ENCODE measurements at regions not wholly inside any gene's neighbourhood (a gene's known extent, or its start where the extent isn't known, plus 50 kb on each side); places are given as distances from the start of the nearest gene placed in this dataset.
"Not testable (repeated sequence)": the region's sequence is repeated elsewhere in the genome, so short reads cannot be mapped to it uniquely, and the experiment has no call there.

DNA sequence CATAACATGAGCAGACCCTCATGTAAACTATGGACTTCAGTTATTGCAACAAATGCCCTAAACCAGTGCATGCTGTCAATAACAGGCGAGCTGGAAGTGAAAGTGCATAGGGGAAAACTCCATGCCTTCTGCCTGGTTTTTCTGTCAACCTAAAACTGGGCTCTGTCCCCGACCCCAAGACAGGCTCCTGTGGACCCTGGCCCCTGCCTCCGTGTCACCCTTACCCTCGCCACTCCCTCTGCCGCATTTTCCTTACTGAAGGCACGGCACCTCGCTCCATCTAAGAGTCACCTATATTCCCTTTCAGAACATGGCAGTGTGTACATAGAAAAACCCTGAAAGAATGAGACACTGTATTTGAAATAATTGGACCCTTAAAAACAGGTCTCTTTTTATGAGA, 151.3 kb downstream of the SHANK2 start:
- no peak for DNase-seq (ENCODE audit: low read depth in 2 of 2)

GRCh38 chr11:71098776-71099175, 153.6 kb downstream of the SHANK2 start:
- no peak for DNase-seq (ENCODE audit: low read depth in 2 of 2)

DNA sequence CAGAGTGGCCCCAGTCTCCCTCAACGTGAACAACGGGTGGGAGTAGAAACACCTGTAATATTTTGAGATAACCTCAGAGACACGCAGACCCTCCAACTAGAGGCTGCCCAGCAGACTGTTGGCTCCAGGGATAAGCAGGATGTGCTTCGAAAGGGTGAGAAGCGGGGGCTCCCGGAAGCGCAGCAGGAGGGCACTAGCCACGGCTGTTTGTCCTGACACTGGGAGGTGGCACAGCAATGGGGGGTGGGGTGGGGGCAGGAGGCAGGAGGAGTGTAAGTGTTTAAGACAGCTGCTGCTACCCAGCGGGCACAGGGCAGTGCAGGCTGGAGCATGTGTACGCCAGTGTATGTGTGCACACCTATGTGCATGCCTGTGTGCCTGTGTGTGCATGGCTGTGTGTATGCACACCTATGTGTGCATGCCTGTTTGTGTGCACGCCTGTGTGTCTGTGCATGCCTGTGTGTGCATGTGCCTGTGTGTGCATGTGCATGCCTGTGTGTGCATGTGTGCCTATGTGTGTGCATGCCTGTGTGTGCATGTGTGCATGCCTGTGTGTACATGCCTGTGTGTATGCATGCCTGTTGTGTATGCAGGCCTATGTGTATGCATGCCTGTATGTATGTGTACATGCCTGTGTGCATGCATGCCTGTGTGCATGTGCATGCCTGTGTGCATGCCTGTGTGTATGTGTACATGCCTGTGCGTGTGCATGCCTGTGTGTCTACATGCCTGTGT, 154.7 kb downstream of the SHANK2 start:
- no peak for DNase-seq (ENCODE audit: low read depth in 2 of 2)

DNA sequence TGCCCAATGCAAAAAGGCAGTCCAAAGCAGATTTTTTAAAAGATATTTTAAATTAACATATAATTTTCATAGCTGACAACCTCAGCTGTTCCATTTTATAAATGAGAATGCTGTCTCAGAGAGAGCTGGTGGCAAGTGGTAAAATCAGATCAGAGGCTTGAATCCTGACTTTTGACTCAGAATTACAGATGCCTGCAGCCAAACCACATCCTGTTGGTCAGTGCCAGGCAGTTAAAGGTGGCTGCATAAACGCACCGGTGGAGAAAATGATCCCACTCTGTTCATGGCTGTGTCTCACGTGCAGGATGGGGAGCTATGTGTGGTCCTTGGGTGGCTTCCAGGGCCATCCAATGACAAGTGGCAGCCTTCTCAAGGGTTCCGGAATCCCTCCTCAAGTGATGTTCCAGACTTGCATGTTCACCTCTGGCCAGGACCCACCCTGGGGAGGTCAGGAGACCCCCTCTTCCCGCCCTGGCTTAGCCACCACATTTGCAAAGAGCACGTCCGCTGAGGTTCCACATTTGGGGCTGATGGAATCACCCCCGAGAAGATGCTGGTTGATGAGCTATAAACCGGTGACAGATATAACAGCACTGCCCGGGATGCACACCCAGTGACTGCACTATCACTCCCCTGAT, 155.5 kb downstream of the SHANK2 start:
- DNase-seq (ENCODE audit: low read depth in 2 of 2): no peak

DNA sequence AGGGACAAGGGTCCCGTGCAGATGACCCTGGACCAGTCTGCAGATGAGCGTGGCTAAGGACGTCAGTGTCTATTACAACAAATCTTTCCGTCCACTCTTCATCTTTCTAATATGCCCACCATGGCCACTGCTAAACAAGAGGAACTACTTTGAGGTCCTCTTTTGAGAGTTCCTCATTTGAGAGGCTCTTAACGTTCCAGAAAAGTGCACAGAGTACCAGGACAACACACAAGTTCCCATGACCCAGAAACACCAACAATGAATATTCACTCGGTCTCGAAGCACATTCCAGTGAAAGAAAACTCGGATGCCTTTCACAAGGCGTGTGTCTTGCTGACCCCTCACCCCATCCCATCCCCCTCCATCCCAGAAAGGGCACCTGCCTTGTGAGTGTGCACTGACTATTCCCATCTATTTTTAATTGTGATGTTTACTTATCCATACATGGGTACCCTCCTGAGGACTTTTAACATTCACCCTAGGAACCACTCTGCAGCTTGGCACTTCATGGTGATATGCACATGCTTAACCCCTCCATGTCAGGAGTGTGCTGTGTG, 157.0 kb downstream of the SHANK2 start:
- no peak for DNase-seq (ENCODE audit: low read depth in 2 of 2)

- DNase-seq (ENCODE audit: low read depth in 2 of 2): no peak
These were observed 157.9 kb downstream of the SHANK2 start for GRCh38 chr11:71094296-71095077.

DNA sequence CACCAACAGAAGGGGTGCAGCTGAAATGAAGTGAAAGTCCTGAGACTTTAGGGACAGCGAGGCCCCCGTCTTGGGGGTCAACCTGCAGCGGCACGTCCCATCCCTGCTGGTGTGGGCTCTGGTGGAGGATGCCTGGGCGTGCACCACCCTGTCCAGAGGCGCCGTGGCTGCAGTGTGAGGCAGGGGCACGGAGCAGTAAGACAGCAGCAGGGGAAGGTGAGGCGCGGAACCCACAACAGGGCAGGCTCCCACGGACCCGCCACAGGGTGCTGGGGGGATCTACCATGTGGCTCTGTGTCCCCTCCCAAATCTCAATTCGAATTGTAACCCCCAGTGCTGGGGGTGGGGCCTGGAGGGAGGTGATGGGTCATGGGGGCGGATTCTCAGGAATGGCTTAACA, 158.6 kb downstream of the SHANK2 start:
- DNase-seq (ENCODE audit: low read depth in 2 of 2): no peak

DNA sequence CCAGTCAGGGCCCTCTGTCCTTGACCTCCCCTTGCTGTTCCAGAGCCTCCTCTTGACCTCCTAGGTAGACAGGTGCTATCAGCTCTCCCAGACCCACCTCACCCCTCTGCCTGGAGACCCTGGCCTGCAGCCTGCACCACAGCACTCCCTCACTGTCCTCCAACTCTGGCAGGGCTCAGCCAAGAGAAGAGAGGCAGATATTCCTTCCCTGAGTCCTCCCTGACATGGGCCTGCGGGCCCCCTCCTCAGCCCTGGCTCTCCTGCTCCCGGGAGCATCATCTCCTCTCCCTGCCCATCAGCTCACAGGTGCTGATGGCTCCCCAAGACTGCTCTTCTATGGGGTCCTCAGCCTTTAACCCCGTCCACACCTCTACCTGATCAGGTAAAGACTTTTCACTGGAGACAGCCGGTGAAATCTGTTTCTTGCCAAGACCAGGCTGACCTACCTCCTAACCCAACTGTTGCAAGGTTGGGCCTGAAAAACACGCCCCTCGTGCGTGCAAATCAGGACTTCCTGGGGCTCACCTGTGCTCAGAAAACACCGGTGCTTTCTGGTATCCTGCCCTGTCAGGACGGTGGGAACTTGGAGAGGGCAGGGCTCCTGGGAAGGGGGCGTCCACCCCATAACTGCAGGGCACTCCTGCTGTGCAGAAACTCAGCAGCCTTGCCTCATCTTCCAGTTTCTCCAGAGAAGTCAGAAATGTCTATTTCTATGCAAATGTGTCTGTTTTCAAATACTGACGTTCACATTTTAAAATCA, 160.7 kb downstream of the SHANK2 start:
- DNase-seq (ENCODE audit: low read depth in 2 of 2): no peak

- no peak for DNase-seq (ENCODE audit: low read depth in 2 of 2)
These were observed 162.8 kb downstream of the SHANK2 start for GRCh38 chr11:71089571-71089970.

GRCh38 chr11:71088314-71089215, 163.8 kb downstream of the SHANK2 start:
- DNase-seq (ENCODE audit: low read depth in 2 of 2): not testable (repeated sequence)

DNA sequence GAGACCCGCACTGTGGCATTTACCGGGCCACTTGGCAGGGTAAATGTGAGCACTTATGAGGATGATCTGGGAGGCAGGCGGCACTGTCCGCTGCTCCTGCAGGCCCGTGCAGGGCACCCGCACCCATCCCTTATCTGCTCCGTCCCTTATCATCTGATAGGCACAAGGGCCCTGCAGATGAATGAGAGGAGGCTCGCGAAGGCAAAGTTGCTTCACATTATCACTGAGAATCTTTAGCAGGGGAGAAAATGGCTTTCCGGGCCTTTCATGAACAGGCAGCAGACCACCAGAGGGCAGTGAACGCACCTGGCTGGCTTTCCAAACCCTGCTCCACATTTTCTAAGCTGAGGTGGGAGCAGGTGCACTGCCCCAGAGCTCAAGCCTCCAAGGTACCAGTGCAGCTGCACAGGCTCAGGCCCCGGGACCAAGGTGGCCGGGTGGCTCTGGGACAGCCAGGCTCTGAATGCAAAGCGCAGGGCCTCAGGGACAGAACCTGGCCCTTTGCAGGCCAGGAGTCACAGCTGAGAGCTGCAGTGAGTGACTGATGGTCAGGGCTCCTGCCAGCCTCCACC, 165.6 kb downstream of the SHANK2 start:
- no peak for DNase-seq (ENCODE audit: low read depth in 2 of 2)

DNA sequence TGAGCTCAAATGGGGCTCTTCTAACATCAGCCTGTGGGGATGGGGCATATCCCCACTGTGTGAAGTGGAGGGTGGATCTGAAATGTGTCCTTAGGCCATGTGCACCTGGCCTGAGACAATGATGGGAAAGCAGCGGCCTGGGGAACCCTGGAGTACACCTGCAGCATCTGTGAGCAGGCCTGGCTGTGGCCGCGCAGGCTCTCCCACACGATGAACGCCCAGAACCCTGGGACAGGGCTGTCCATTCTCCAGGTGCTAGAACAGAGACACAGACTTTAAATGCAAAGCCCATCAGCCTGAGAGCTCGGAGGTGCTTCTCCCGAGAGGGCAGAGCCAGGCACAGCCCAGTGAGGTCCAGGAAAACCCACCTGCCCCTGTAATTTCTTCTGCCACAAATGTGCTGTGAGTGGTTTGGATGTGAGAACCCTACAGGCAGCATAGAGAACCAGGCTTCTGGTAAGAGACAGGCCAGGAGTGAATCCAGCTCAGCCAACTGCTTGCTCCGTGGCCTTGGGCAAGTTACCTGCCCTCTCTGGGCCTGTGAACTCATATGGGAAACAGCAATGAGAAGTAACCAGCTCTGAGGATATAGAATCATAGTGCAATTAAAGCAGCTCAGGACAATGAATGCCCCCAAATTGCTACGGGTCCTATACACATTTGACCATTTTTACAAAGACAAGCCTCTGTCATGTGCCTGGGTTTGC, 167.9 kb downstream of the SHANK2 start:
- DNase-seq (ENCODE audit: low read depth in 2 of 2): no peak

DNA sequence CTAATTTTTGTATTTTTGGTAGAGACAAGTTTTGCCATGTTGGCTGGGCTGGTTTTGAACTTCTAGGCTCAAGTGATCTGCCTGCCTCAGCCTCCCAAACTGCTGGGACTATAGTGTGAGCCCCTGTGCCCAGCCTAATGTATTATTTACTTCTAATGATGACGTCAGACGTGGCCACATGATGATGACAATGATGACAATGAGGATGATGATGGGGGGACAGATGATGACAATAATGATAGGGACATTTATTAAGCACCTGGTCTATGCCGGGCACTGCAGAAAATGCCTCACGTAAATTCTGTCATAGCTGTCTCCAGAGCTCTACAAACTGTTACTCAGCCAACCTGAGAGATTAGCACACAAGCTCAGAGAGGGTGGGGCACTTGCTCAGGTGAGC, 169.3 kb downstream of the SHANK2 start:
- no peak for DNase-seq (ENCODE audit: low read depth in 2 of 2)

GRCh38 chr11:71082454-71082853, 169.9 kb downstream of the SHANK2 start:
- no peak for DNase-seq (ENCODE audit: low read depth in 2 of 2)

DNA sequence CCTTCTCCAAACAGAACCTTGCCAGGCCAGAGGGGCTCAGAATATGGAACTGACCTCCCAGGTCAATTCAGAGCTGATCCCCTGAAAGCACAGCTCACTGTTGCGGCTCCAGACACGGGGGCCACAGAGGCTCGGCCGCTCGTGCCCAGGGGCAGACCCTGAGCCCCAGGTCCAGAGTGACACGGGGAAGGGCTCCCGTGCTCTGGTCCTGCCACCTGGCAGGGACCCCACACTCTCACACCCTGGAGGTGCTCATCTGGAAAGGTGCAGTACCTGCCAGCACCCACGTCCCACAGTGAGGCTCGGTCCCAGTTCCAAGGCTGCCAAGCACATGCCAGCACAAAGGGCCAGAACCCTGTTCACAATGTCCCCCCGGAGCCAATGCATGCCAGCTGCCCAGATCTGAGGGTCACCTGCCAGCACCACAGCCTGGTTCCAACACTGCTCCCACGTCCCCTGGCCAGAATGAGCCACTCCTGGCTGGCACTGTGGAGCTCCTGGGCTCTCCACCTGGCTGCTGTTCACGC, 170.6 kb downstream of the SHANK2 start:
- no peak for DNase-seq (ENCODE audit: low read depth in 2 of 2)

DNA sequence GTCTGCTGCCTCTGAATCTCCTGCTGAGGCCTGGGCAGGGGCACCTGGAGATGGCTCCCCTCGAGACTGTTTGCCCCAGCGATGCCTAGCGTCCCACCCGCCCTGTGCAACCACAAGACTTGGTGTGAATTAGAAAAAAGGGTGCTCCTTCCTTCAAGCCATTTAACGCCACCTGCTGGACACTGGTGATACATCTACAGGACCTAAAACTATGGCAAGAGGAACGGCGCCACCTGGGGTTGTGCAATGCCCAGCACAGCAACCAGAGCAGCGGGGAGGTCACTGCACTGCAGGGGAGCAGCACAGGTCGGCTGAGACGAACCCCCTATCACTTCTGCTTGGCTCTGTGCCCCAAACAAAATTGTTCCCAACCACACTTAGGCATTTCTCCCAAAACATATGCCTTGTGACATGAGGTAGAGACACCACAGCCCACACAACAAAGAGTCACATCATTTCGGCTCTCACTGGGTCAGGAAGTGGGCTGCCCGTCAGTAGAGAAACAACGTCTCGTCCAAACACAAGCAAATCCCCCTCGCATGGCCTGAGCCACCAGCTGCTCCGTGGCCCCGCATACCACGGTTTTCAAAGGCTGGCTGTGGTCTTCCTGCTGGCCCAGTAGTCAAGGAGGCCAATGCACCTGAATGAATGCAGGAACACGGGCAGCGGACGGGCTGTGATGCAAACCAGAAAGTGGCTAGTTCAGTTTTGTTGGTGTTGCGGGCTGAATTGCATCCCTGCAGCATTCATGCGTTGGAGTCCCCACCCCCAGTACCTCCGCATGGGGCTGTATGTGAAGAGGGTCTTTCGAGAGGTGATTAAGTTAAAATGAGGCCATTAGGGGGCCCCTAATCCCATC, 171.9 kb downstream of the SHANK2 start:
- peak in 1 of 2 donors; percentile 5 for DNase-seq (ENCODE audit: low read depth in 2 of 2)

DNA sequence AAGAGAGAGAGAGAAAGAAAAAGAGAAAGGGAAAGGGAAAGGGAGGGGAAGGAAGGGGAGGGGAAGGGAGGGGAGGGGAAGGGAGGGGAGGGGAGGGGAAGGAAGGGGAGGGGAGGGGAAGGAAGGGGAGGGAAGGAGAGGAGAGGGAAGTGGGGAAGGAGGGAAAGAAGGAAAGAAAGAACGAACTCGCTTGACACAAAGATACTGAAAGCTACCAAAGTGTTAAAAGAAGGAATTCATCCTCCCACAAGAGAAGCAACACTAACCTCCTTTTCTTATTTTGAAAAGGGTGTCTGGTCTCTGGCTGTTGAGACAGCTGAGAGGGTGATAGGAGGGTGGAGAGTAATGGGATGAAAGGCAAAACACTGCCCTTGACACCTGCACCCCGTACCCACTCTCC, 172.6 kb downstream of the SHANK2 start:
- no peak for DNase-seq (ENCODE audit: low read depth in 2 of 2)

DNA sequence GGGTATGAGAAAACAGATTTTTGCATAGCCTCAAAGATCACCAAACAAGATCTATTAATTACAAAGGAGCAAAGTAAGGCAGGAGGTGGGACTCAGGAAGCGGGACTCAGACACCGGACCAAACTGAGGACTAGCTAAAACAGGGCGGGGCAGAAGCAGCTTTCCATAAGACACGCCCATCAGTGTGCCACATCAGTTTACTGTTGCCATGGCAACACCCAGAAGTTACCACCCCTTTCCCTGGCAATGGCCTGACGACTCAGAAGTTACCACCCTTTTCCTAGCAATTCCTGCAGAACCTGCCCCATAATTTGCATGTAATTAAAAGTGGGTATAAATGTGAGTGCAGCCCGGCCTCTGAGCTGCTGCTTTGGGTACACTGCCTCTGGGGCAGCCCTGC, 173.9 kb downstream of the SHANK2 start:
- DNase-seq (ENCODE audit: low read depth in 2 of 2): no peak

All from activated CD8-positive, alpha-beta memory T cell treated with anti-CD3 and anti-CD28 coated beads for 4 hours (primary cell).